ENCODE measurements at regions not wholly inside any gene's neighbourhood (a gene's known extent, or its start where the extent isn't known, plus 50 kb on each side); places are given as distances from the start of the nearest gene placed in this dataset.

DNA sequence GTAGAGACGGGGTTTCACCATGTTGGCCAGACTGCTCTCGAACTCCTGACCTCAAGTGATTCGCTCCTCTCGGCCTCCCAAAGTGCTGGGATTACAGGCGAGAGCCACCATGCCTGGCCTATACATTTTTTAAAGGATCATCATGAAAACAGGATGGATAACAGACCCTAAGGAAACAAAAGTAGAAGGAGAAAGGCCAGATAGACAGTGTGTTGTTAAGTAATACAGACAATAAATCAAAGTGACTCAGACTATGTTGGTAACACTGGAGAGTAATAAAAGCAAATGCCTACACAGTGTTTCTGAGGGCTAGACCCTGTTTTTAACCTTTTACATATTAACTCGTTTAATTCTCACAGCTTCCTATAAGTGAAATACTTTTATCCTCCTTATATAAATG, 133.8 kb upstream of the MCTP2 start:
- no peaks in the 10 kb centered on the region for H3K36me3 ChIP-seq

DNA sequence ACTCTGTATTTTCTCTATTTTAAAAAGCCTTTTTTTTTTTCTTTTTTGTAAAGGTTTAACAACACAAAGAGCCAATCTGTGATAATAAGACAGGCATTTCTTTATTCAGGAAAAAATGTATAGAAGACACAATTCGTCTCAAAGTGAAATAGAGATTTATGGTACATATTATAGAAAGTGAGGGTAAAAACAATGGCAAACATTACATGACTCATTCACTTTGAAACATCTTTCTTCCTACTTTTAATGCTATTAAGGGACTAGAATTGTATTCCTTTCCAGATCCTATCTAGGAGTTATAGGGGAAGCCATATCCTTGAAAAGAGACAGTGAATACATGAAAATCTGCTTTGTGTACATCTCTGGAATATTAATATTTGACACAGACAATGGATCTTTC, 137.1 kb upstream of the MCTP2 start:
- Histone ChIP-seq H3K4me1 (no peaks in the 10 kb centered on the region), H3K9ac (ENCODE audit: low read depth in 2 of 2, low read length in 2 of 2) (no peak overlapping the region), H3K9me3 (no peaks in the 10 kb centered on the region), H3K27ac (no peak overlapping the region), H3K36me3 (no peaks in the 10 kb centered on the region), H3K4me3 (no peak overlapping the region), H3K27me3 (no peaks in the 10 kb centered on the region)
- TF ChIP-seq, protein P1, sequence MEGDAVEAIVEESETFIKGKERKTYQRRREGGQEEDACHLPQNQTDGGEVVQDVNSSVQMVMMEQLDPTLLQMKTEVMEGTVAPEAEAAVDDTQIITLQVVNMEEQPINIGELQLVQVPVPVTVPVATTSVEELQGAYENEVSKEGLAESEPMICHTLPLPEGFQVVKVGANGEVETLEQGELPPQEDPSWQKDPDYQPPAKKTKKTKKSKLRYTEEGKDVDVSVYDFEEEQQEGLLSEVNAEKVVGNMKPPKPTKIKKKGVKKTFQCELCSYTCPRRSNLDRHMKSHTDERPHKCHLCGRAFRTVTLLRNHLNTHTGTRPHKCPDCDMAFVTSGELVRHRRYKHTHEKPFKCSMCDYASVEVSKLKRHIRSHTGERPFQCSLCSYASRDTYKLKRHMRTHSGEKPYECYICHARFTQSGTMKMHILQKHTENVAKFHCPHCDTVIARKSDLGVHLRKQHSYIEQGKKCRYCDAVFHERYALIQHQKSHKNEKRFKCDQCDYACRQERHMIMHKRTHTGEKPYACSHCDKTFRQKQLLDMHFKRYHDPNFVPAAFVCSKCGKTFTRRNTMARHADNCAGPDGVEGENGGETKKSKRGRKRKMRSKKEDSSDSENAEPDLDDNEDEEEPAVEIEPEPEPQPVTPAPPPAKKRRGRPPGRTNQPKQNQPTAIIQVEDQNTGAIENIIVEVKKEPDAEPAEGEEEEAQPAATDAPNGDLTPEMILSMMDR (IDR thresholded peaks at IDR 0.05), result no peak
- intact Hi-C loops (cut with DNase I), result no loop called here
- DNase-seq, result no peak

More for the DNA sequence above, 133.8 kb upstream of the MCTP2 start:
- Histone ChIP-seq H3K4me3 (no peak overlapping the region), H3K27me3 (no peaks in the 10 kb centered on the region), H3K9ac (ENCODE audit: low read depth in 2 of 2, low read length in 2 of 2) (no peak overlapping the region), H3K9me3 (no peaks in the 10 kb centered on the region), H3K4me1 (no peaks in the 10 kb centered on the region), H3K27ac (no peak overlapping the region)
- no peak for DNase-seq
- intact Hi-C loops (cut with DNase I), result no loop called here
- TF ChIP-seq, protein P1 (IDR thresholded peaks at IDR 0.05), result no peak

DNA sequence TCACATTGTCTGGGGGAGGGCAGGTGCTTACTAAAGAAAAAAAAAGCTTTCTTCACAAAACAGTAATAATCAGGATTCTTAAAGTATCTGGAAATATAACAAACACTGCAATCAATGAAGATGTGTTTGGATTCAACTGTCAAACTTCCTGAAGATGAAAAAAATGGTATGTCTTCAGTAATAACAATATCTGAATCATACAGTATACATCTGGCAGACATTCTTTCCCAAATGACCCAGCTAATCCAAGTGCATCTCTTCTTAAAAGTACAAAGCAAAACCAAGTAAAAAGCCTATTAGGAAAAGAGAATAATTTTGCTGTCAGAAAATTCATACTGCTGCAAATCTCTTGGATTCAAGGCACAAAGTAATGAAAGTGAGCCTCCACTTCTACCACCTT, 145.0 kb upstream of the MCTP2 start:
- no peaks in the 10 kb centered on the region for H3K9me3 ChIP-seq
- no peaks in the 10 kb centered on the region for H3K4me1 ChIP-seq
- DNase-seq, result no peak
- no peak overlapping the region for H3K9ac ChIP-seq (ENCODE audit: low read depth in 2 of 2, low read length in 2 of 2)
- no peaks in the 10 kb centered on the region for H3K36me3 ChIP-seq
- H3K4me3 ChIP-seq, result no peak overlapping the region
- no peak overlapping the region for H3K27ac ChIP-seq
- intact Hi-C loops (cut with DNase I), result no loop called here
- TF ChIP-seq, protein P1 (IDR thresholded peaks at IDR 0.05), result no peak
- no peaks in the 10 kb centered on the region for H3K27me3 ChIP-seq

DNA sequence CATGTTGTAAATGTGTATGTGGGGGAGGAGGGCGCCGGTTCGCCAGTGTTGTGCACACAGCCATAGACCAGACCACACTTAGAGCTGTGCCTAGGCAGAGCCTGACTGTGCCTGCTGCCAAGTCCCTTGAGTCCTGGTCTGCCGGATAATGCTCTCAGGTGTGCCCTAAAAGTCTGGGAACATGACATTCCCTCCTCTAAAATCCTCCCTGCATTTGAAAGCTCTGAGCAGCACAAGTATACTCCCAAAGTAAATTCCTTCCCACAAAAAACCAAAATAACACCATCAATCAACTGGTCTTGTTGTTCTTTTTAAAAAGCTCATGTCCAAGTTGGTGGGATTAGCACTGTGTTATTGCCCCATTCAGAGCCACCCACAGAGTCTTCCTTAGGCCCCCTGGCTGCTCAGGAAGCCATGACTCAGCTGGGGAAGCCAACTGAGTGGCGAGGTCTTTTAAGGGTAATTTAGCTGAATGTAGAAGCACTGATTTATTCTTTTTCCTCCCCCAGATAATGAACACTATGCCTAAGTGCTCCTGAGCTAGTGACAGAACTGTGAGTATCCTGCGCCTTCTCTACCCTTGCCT, 147.8 kb upstream of the MCTP2 start:
- Histone ChIP-seq H3K4me3 (no peak overlapping the region), H3K27me3 (no peaks in the 10 kb centered on the region), H3K4me1 (no peaks in the 10 kb centered on the region), H3K27ac (no peak overlapping the region), H3K9me3 (no peaks in the 10 kb centered on the region), H3K9ac (ENCODE audit: low read depth in 2 of 2, low read length in 2 of 2) (no peak overlapping the region), H3K36me3 (no peaks in the 10 kb centered on the region)
- intact Hi-C loops (cut with DNase I), result no loop called here
- no peak for DNase-seq
- TF ChIP-seq, protein P1 (IDR thresholded peaks at IDR 0.05), result no peak

DNA sequence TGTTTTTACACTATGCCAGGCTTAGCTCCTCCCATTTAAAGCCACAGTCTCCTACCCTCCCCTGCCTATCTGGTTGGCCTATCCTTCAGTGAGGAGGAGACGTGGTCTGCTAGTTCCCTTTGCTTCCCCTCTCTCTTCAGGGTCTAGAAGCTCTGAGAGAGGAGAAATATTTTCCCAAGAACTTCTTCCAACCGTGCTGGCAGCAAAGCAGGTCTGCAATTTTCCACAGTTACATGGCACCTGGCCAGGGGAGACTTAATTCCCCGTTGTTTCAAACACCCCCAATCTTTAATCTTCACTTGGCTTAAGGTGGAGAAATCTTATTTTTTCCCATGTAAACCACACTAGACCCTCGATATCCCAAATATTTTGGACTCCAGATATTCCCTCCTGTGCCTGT, 149.5 kb upstream of the MCTP2 start:
- Histone ChIP-seq H3K27ac (no peak overlapping the region), H3K36me3 (no peaks in the 10 kb centered on the region)

More for the DNA sequence above, 149.5 kb upstream of the MCTP2 start:
- Histone ChIP-seq H3K27me3 (no peaks in the 10 kb centered on the region), H3K4me1 (no peaks in the 10 kb centered on the region), H3K9me3 (no peaks in the 10 kb centered on the region), H3K9ac (ENCODE audit: low read depth in 2 of 2, low read length in 2 of 2) (no peak overlapping the region), H3K4me3 (no peak overlapping the region)
- DNase-seq, result no peak
- TF ChIP-seq, protein P1 (IDR thresholded peaks at IDR 0.05), result no peak
- intact Hi-C loops (cut with DNase I), result no loop called here
